GM10266 (cell line): ENCODE measurements at regions not wholly inside any gene's neighbourhood (a gene's known extent, or its start where the extent isn't known, plus 50 kb on each side); places are given as distances from the start of the nearest gene placed in this dataset.
A peak's percentile ranks its signal among the peaks of the same experiment; 100 is the strongest.

Experiments
- DNase-seq: peaks from one replicate; pipeline ENCODE4 v3.0.0; 2012; ENCODE audit errors: extremely low spot score
- CTCF ChIP-seq: IDR thresholded peaks from 2 replicates; pipeline ENCODE4 v1.5.1; 2012; ENCODE audit warnings: mild to moderate bottlenecking, low read depth; ENCODE audit not compliant: control insufficient read depth, insufficient read depth; ENCODE audit errors: missing control alignments

GRCh38 chr10:62616885-62617590 is 187.5 kb upstream of the ADO start:
- no peak for TF ChIP-seq CTCF
- no peak for DNase-seq

GRCh38 chr10:62617652-62618051 is 186.9 kb upstream of the ADO start:
- TF ChIP-seq CTCF, result no peak
- no peak for DNase-seq

- no peak for DNase-seq
- TF ChIP-seq CTCF, result no peak
These were observed 186.5 kb upstream of the ADO start for GRCh38 chr10:62618054-62618453.

- DNase-seq, result no peak
These were observed 185.7 kb upstream of the ADO start for GRCh38 chr10:62618576-62619412.

GRCh38 chr10:62619413-62619738 is 185.1 kb upstream of the ADO start:
- no peak for DNase-seq
- no peak for TF ChIP-seq CTCF

More at GRCh38 chr10:62618576-62619412, 185.7 kb upstream of the ADO start:
- TF ChIP-seq CTCF, result peak; percentile 1

GRCh38 chr10:62620491-62620890 is 184.0 kb upstream of the ADO start:
- no peak for TF ChIP-seq CTCF
- DNase-seq, result no peak

GRCh38 chr10:62623223-62623622 is 181.3 kb upstream of the ADO start:
- DNase-seq, result no peak
- no peak for TF ChIP-seq CTCF
